ENCODE measurements at regions not wholly inside any gene's neighbourhood (a gene's known extent, or its start where the extent isn't known, plus 50 kb on each side); places are given as distances from the start of the nearest gene placed in this dataset.
A peak's percentile ranks its signal among the peaks of the same experiment; 100 is the strongest.

DNA sequence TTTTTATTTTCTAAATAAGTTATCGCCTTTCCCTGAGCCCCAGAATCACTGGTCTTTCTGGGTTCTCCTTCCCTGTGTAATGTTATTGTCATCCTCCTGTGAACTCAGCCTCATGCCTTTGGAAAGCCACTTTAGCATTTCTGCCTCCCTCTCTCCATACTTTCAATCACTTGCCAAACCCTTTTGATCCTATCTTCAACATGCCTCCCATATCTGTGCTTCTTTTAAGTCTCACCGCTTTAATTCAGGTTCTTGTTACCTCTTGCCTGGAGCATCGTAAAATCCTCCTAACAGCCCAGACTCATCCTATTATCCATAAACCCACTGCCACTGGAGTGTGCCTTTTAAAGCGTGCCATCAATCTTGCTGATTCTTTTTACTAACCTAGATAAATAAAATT lies 321.8 kb downstream of the BMP4 start:
- no peak for TF ChIP-seq CTCF (conservative IDR thresholded peaks at IDR 0.05; ENCODE audit: low read depth, low read length)
- H3K4me3 ChIP-seq (ENCODE audit: low read length): no peak overlapping the region
- no peak for DNase-seq (ENCODE audit: low read depth)

DNA sequence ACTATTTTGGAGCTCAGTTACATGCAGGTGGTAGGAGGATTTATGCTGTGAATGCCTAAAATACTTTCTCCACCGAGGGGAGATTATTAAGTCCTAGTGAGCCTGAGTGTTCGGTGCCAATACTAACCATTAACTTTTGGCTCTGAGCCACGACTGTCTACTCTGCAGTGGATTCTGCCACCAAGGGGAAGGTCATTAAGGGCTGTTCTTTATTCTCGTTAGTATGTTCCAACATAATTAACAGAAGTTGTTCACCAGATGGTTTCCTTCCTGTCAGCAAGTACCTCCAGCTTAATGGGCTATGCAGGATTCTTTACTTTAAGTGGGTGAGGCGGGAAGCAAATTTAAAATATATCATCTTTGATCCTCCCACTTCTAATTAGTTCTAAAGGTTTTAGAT lies 326.3 kb downstream of the BMP4 start:
- H3K4me3 ChIP-seq (ENCODE audit: low read length): no peak overlapping the region
- no peak for TF ChIP-seq CTCF (conservative IDR thresholded peaks at IDR 0.05; ENCODE audit: low read depth, low read length)
- peak; percentile 81 for DNase-seq (ENCODE audit: low read depth)

DNA sequence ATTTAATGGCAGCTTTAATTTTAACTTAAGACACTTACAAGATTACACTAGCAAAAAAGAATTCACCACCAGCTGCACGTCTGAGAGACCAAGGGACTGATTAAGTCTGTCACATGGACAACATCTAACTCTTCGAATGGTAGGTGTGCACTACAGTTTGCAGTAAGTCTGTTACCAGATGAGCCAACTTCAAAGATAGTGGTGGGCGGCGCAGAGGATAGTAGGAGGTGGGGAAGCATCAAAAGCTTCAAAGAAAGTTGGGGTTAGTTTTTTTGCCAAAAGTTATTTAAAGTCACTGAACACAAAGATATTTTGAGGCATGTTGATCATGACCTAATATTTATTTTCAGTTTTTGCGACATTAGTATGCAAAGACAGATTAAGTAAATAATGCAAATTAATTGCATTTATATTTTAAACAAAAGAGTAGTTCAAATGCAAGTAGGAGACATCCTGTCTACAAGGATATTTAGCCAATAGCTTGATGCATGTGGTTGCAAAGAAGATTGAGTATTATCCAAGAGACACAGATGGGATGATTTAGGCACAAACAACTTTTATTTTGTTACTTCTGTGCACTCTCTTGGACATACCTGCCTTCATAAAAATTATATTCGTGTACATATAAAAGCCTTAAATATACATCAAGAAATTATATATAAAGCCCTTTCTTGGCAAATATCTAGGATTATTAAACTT lies 327.7 kb downstream of the BMP4 start:
- no peak for TF ChIP-seq CTCF (conservative IDR thresholded peaks at IDR 0.05; ENCODE audit: low read depth, low read length)
- H3K4me3 ChIP-seq (ENCODE audit: low read length): no peak overlapping the region
- no peak for DNase-seq (ENCODE audit: low read depth)

DNA sequence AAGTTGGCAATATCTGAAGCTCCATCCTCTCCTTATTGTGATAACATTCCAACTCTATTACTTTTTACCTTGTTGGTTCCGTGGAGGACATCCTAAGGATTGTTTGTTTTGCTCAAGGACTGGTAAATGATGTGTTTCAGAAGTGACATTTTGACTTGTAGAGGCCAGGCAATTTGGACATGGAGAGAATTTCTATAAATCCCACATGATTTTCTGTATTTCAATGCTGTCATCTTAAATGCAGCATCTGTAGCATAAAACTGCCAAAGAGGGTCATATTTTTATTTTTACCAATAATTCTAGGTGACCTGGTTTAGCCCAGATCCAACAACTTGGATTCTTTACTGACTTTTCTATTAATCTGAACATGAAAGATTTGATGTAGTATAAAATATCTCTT lies 328.4 kb downstream of the BMP4 start:
- H3K4me3 ChIP-seq (ENCODE audit: low read length): no peak overlapping the region
- no peak for DNase-seq (ENCODE audit: low read depth)
- no peak for TF ChIP-seq CTCF (conservative IDR thresholded peaks at IDR 0.05; ENCODE audit: low read depth, low read length)

DNA sequence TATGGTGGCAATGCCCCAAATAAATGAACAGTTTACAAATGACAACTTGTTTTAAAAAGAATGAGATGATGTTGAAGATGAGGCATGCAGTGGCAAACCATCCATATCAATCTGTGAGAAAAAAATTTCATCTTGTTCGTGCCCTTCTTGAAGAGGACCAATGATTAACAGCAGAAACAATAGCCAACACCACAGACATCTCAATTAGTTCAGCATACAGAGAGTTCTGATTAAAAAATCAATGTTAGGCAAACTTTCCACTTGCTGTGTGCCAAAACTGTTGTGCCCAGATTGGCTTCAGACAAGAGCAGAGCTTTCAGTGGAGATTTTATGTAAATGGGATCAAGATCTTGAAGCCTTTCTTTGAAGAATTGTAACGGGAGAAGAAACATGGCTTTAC lies 329.9 kb downstream of the BMP4 start:
- TF ChIP-seq CTCF (conservative IDR thresholded peaks at IDR 0.05; ENCODE audit: low read depth, low read length): no peak
- H3K4me3 ChIP-seq (ENCODE audit: low read length): no peak overlapping the region
- DNase-seq (ENCODE audit: low read depth): no peak

- no peak for DNase-seq (ENCODE audit: low read depth)
- TF ChIP-seq CTCF (conservative IDR thresholded peaks at IDR 0.05; ENCODE audit: low read depth, low read length): no peak
- no peak overlapping the region for H3K4me3 ChIP-seq (ENCODE audit: low read length)
Observed at GRCh38 chr14:53622447-53622846, 334.2 kb downstream of the BMP4 start.

- no peak for TF ChIP-seq CTCF (conservative IDR thresholded peaks at IDR 0.05; ENCODE audit: low read depth, low read length)
- H3K4me3 ChIP-seq (ENCODE audit: low read length): no peak overlapping the region
Observed at GRCh38 chr14:53621921-53622320, 334.7 kb downstream of the BMP4 start.

More at GRCh38 chr14:53621921-53622320, 334.7 kb downstream of the BMP4 start:
- no peak for DNase-seq (ENCODE audit: low read depth)
